HEK293T (cell line): ENCODE measurements at regions not wholly inside any gene's neighbourhood (a gene's known extent, or its start where the extent isn't known, plus 50 kb on each side); places are given as distances from the start of the nearest gene placed in this dataset.

ENCODE experiments used
- BHLHE40 ChIP-seq: fragments of 450-650 bp; IDR thresholded peaks from 2 replicates; pipeline ENCODE4 v1.6.1; 2016; ENCODE audit warnings: mild to moderate bottlenecking, moderate library complexity, borderline replicate concordance
- FOXA1 ChIP-seq: fragments of 450-650 bp; IDR thresholded peaks from 2 replicates; pipeline ENCODE4 v1.6.1; 2016; ENCODE audit warnings: mild to moderate bottlenecking
- L3MBTL2 ChIP-seq: fragments of 450-650 bp; conservative IDR thresholded peaks from 2 replicates; pipeline ENCODE4 v1.6.1; 2016; ENCODE audit warnings: mild to moderate bottlenecking
- SUZ12 ChIP-seq: fragments of 450-650 bp; IDR thresholded peaks from 2 replicates; pipeline ENCODE4 v1.6.1; 2016; ENCODE audit warnings: mild to moderate bottlenecking

GRCh38 chr10:33478675-33479125, 144.2 kb upstream of the NRP1 start:
- no peak for TF ChIP-seq FOXA1
- TF ChIP-seq BHLHE40, result no peak
- TF ChIP-seq SUZ12, result no peak
- no peak for TF ChIP-seq L3MBTL2
